Suppressor macrophage (primary cell): ENCODE measurements at regions not wholly inside any gene's neighbourhood (a gene's known extent, or its start where the extent isn't known, plus 50 kb on each side); places are given as distances from the start of the nearest gene placed in this dataset.

Experiments
- DNase-seq, 4 experiments: peaks; one replicate each; pipeline ENCODE4 v3.0.0-alpha.2; 2020 to 2022

GRCh38 chr15:25557926-25558325, 119.1 kb upstream of the UBE3A start:
- DNase-seq = no peak

GRCh38 chr15:25556136-25556535, 117.3 kb upstream of the UBE3A start:
- DNase-seq = no peak

- no peak for DNase-seq
These were observed 115.8 kb upstream of the UBE3A start for GRCh38 chr15:25554640-25555039.

GRCh38 chr15:25548600-25548999, 109.8 kb upstream of the UBE3A start:
- no peak for DNase-seq

- DNase-seq = no peak
These were observed 107.1 kb upstream of the UBE3A start for GRCh38 chr15:25545889-25546288.

- DNase-seq = peak; percentile 6 to 43 (median 30)
These were observed 106.2 kb upstream of the UBE3A start for GRCh38 chr15:25545017-25545416.

- DNase-seq = no peak
These were observed 105.3 kb upstream of the UBE3A start for GRCh38 chr15:25544076-25544475.

- DNase-seq = no peak
These were observed 104.4 kb upstream of the UBE3A start for GRCh38 chr15:25543196-25543595.

- no peak for DNase-seq
These were observed 102.4 kb upstream of the UBE3A start for GRCh38 chr15:25541228-25541627.

- DNase-seq = no peak
These were observed 98.2 kb upstream of the UBE3A start for GRCh38 chr15:25536801-25537611.

GRCh38 chr15:25535866-25536265, 97.0 kb upstream of the UBE3A start:
- DNase-seq = no peak

GRCh38 chr15:25534293-25534692, 95.5 kb upstream of the UBE3A start:
- DNase-seq = no peak

- no peak for DNase-seq
These were observed 93.7 kb upstream of the UBE3A start for GRCh38 chr15:25532269-25533140.

GRCh38 chr15:25529774-25530173, 91.0 kb upstream of the UBE3A start:
- DNase-seq = no peak

- no peak for DNase-seq
These were observed 88.3 kb upstream of the UBE3A start for GRCh38 chr15:25527118-25527517.

- no peak for DNase-seq
These were observed 86.9 kb upstream of the UBE3A start for GRCh38 chr15:25525741-25526140.

- DNase-seq = no peak
These were observed 76.8 kb upstream of the UBE3A start for GRCh38 chr15:25515633-25516032.

- DNase-seq = no peak
These were observed 75.7 kb upstream of the UBE3A start for GRCh38 chr15:25514522-25514921.

GRCh38 chr15:25512957-25513356, 74.1 kb upstream of the UBE3A start:
- no peak for DNase-seq

GRCh38 chr15:25510146-25510545, 71.3 kb upstream of the UBE3A start:
- no peak for DNase-seq

- DNase-seq = no peak
These were observed 70.9 kb upstream of the UBE3A start for GRCh38 chr15:25509703-25510102.

GRCh38 chr15:25508369-25509002, 69.7 kb upstream of the UBE3A start:
- peak; percentile 6 to 56 (median 18) for DNase-seq

- DNase-seq = no peak
These were observed 65.5 kb upstream of the UBE3A start for GRCh38 chr15:25504307-25504706.
